Pancreas (tissue), 10 donors: ENCODE measurements at regions not wholly inside any gene's neighbourhood (a gene's known extent, or its start where the extent isn't known, plus 50 kb on each side); places are given as distances from the start of the nearest gene placed in this dataset.

ENCODE experiments used
- ATAC-seq, 4 donors: fragments of 200-7000 bp; cut with Tn5 transposase; one replicate each; pipeline versions ENCODE4 v1.8.0 to v1.9.1; 2020; ENCODE audit warnings: mild to moderate bottlenecking in 4 of 4, moderate library complexity in 4 of 4
- DNase-seq, 6 donors: peaks; one replicate each; pipeline ENCODE4 v3.0.0-alpha.2; 2020
- FAIRE-seq: peaks from 2 replicates; lab custom pipeline; 2012; peaks lifted over from hg19 to GRCh38; lab: Jason Lieb, UNC
- H3K27ac ChIP-seq, 4 donors: fragments of 200-600 bp; sonication (generic); 1 replicate in 3 of 4; 2 replicates in 1 of 4; pipeline versions ENCODE4 v1.5.0 to v1.8.0; 2020
- H3K27me3 ChIP-seq, 4 donors: fragments of 200-600 bp; one replicate each; pipeline ENCODE4 v1.8.0; 2021
- H3K36me3 ChIP-seq, 3 donors: fragments of 200-600 bp; sonication (generic) in 1 of 3; one replicate each; pipeline versions ENCODE4 v1.5.0 to v1.8.0; 2020 to 2021
- H3K4me1 ChIP-seq, 3 donors: fragments of 200-600 bp; one replicate each; pipeline ENCODE4 v1.8.0; 2021
- H3K4me3 ChIP-seq, 4 donors: fragments of 200-600 bp; sonication (generic) in 2 of 4; one replicate each; pipeline versions ENCODE4 v1.5.0 to v1.8.0; 2020 to 2021
- H3K9me3 ChIP-seq, 4 donors: fragments of 200-600 bp; one replicate each; pipeline ENCODE4 v1.8.0; 2021
- CTCF ChIP-seq, 4 donors: fragments of 200-600 bp; sonication (generic) in 3 of 4; IDR thresholded peaks; one replicate each; pipeline versions ENCODE4 v1.5.0 to v1.8.0; 2021; ENCODE audit warnings: antibody characterized with exemption in 4 of 4
- WGBS, 2 donors: extraction: QIAGEN DNeasy Blood & Tissue Kit; methylation state at CpG; one replicate each; pipeline ENCODE4 v1.1.7; 2013; 5-methylcytosine and 5-hydroxymethylcytosine counted together
- intact Hi-C, 3 donors: fragments of 100-400 bp; cut with DNase I; formaldehyde crosslinking; loops; one replicate each; pipeline versions ENCODE4 v1.11.1 to v1.14.2; 2022
- donor health status: healthy with polysubstance abuse.
- donor health status: DM: no; HTN: no; CAD: no; lungs with moderate emphysema.
- donor health status: DM: no; HTN: no; CAD: no.
- donor health status: control.
- donor health status: control.
- donor health status: Bipolar disorder and iron deficiency.
- donor health status: DM: yes; HTN: yes; CAD: no.
- donor health status: DM: no; HTN: no; CAD: no.
- donor health status: DM: no; HTN: no; CAD: no.
- donor health status: DM: yes; HTN: yes; CAD: no.

GRCh38 chr4:185955151-185955770 is 113.7 kb upstream of the TLR3 start:
- no peak for DNase-seq
- WGBS, 2 donors, result 85 to 90% methylated on average over 7 of the region's 7 CpGs
- Histone ChIP-seq H3K9me3 (no peaks in the 10 kb centered on the region), H3K36me3 (no peaks in the 10 kb centered on the region), H3K27ac (no peak overlapping the region), H3K4me1 (no peaks in the 10 kb centered on the region), H3K27me3 (no peaks in the 10 kb centered on the region), H3K4me3 (no peak overlapping the region)
- intact Hi-C loops, result no loop called here
- no peak for ATAC-seq
- TF ChIP-seq CTCF (IDR thresholded peaks at IDR 0.05), result no peak
- FAIRE-seq, result no peak

- intact Hi-C loops, result no loop called here
- FAIRE-seq, result no peak
- no peak overlapping the region for H3K27ac ChIP-seq
- no peaks in the 10 kb centered on the region for H3K36me3 ChIP-seq
- H3K27me3 ChIP-seq, result no peaks in the 10 kb centered on the region
- ATAC-seq, result no peak
- H3K9me3 ChIP-seq, result no peaks in the 10 kb centered on the region
- H3K4me3 ChIP-seq, result no peak overlapping the region
- WGBS, 2 donors, result 76 to 80% methylated on average over 15 of the region's 15 CpGs
- DNase-seq, result no peak
- TF ChIP-seq CTCF (IDR thresholded peaks at IDR 0.05), result no peak
- no peaks in the 10 kb centered on the region for H3K4me1 ChIP-seq
Observed at GRCh38 chr4:185955826-185956543, 113.0 kb upstream of the TLR3 start.

GRCh38 chr4:185956544-185956940 is 112.4 kb upstream of the TLR3 start:
- DNase-seq (no peak), FAIRE-seq (no peak), ATAC-seq (no peak)
- Histone ChIP-seq H3K27me3 (no peaks in the 10 kb centered on the region), H3K4me1 (no peaks in the 10 kb centered on the region), H3K36me3 (no peaks in the 10 kb centered on the region), H3K4me3 (no peak overlapping the region), H3K27ac (no peak overlapping the region), H3K9me3 (no peaks in the 10 kb centered on the region)
- WGBS, 2 donors, result 77 to 88% methylated on average over 4 of the region's 4 CpGs
- no peak for TF ChIP-seq CTCF (IDR thresholded peaks at IDR 0.05)
- intact Hi-C loops, result no loop called here

GRCh38 chr4:185958094-185958747 is 110.7 kb upstream of the TLR3 start:
- no peak overlapping the region for H3K27ac ChIP-seq
- H3K27me3 ChIP-seq, result no peaks in the 10 kb centered on the region
- H3K9me3 ChIP-seq, result no peaks in the 10 kb centered on the region
- no peak for DNase-seq
- intact Hi-C loops, result no loop called here
- WGBS, 2 donors, result 92 to 93% methylated on average over 3 of the region's 3 CpGs
- no peaks in the 10 kb centered on the region for H3K4me1 ChIP-seq
- FAIRE-seq, result no peak
- H3K4me3 ChIP-seq, result no peak overlapping the region
- H3K36me3 ChIP-seq, result no peaks in the 10 kb centered on the region
- no peak for ATAC-seq
- no peak for TF ChIP-seq CTCF (IDR thresholded peaks at IDR 0.05)
